Liver (tissue), 8 donors: ENCODE measurements at regions not wholly inside any gene's neighbourhood (a gene's known extent, or its start where the extent isn't known, plus 50 kb on each side); places are given as distances from the start of the nearest gene placed in this dataset.

Experiments used
- DNase-seq: peaks from one replicate; pipeline ENCODE4 v3.0.0-alpha.2; 2017; ENCODE audit warnings: low spot score
- H3K27ac ChIP-seq, 2 donors: one replicate each; pipeline ENCODE4 v1.7.0; 2013; ENCODE audit warnings: inconsistent platforms in 2 of 2, low read length in 2 of 2, control low read depth in 1 of 2, low read depth in 1 of 2, mild to moderate bottlenecking in 1 of 2
- H3K27me3 ChIP-seq, 4 donors: one replicate each; pipeline versions ENCODE4 v1.6.1 to v1.7.0; 2013; ENCODE audit warnings: low read length in 3 of 4, inconsistent platforms in 1 of 4, mild to moderate bottlenecking in 1 of 4, moderate library complexity in 1 of 4; ENCODE audit not compliant: control insufficient read depth in 4 of 4, insufficient read depth in 4 of 4
- H3K36me3 ChIP-seq, 4 donors: one replicate each; pipeline versions ENCODE4 v1.6.1 to v1.7.0; 2013; ENCODE audit warnings: low read length in 3 of 4, mild to moderate bottlenecking in 3 of 4, low read depth in 1 of 4, moderate library complexity in 1 of 4; ENCODE audit not compliant: control insufficient read depth in 4 of 4, insufficient read depth in 3 of 4
- H3K4me1 ChIP-seq, 4 donors: one replicate each; pipeline versions ENCODE4 v1.6.1 to v1.7.0; 2013; ENCODE audit warnings: low read length in 3 of 4, mild to moderate bottlenecking in 3 of 4, moderate library complexity in 1 of 4; ENCODE audit not compliant: control insufficient read depth in 4 of 4, insufficient read depth in 4 of 4
- H3K4me3 ChIP-seq, 3 donors: one replicate each; pipeline versions ENCODE4 v1.6.1 to v1.7.0; 2013; ENCODE audit warnings: low read length in 3 of 3, control low read depth in 1 of 3, low read depth in 1 of 3, mild to moderate bottlenecking in 1 of 3
- H3K9ac ChIP-seq, 2 donors: one replicate each; pipeline ENCODE4 v1.7.0; 2013; ENCODE audit warnings: low read length in 2 of 2, mild to moderate bottlenecking in 2 of 2, moderate library complexity in 2 of 2, control low read depth in 1 of 2, low read depth in 1 of 2
- H3K9me3 ChIP-seq, 4 donors: one replicate each; pipeline versions ENCODE4 v1.6.1 to v1.7.0; 2013; ENCODE audit warnings: low read length in 3 of 4; ENCODE audit not compliant: control insufficient read depth in 4 of 4
- CTCF ChIP-seq: fragments of 150-350 bp; IDR thresholded peaks from 2 replicates; pipeline ENCODE4 v1.5.1; 2017; ENCODE audit warnings: improper control_type of control experiment, low read depth, low read length; ENCODE audit not compliant: missing input control
- EGR1 ChIP-seq, 2 donors: IDR thresholded peaks; 2 replicates each; pipeline ENCODE4 v1.6.1; 2016 to 2018; ENCODE audit warnings: antibody characterized with exemption in 2 of 2, low read depth in 2 of 2
- FOXA2 ChIP-seq: IDR thresholded peaks from 2 replicates; pipeline ENCODE4 v1.6.1; 2016; ENCODE audit warnings: antibody characterized with exemption
- GABPA ChIP-seq, 2 donors: IDR thresholded peaks in 1 of 2; conservative IDR thresholded peaks in 1 of 2; 2 replicates each; pipeline ENCODE4 v1.6.1; 2016; ENCODE audit warnings: antibody characterized with exemption in 2 of 2, mild to moderate bottlenecking in 1 of 2, moderate library complexity in 1 of 2
- HNF4A ChIP-seq, 2 donors: conservative IDR thresholded peaks; 2 replicates each; pipeline ENCODE4 v1.6.1; 2016; ENCODE audit warnings: antibody characterized with exemption in 2 of 2, mild to moderate bottlenecking in 2 of 2
- HNF4G ChIP-seq: IDR thresholded peaks from 2 replicates; pipeline ENCODE4 v1.6.1; 2016; ENCODE audit warnings: antibody characterized with exemption
- JUND ChIP-seq, 2 donors: IDR thresholded peaks; 2 replicates each; pipeline ENCODE4 v1.6.1; 2016; ENCODE audit warnings: antibody characterized with exemption in 2 of 2
- MAX ChIP-seq: IDR thresholded peaks from 2 replicates; pipeline ENCODE4 v1.6.1; 2016; ENCODE audit warnings: antibody characterized with exemption
- NR2F2 ChIP-seq: IDR thresholded peaks from 2 replicates; pipeline ENCODE4 v1.6.1; 2016; ENCODE audit warnings: antibody characterized with exemption
- RAD21 ChIP-seq, 2 donors: IDR thresholded peaks; 2 replicates each; pipeline ENCODE4 v1.6.1; 2016; ENCODE audit warnings: antibody characterized with exemption in 2 of 2, mild to moderate bottlenecking in 2 of 2
- REST ChIP-seq: IDR thresholded peaks from 2 replicates; pipeline ENCODE4 v1.6.1; 2016; ENCODE audit warnings: antibody characterized with exemption, mild to moderate bottlenecking
- RXRA ChIP-seq, 2 donors: IDR thresholded peaks; 2 replicates each; pipeline ENCODE4 v1.6.1; 2017 to 2018; ENCODE audit warnings: antibody characterized with exemption in 2 of 2, mild to moderate bottlenecking in 1 of 2
- SP1 ChIP-seq: IDR thresholded peaks from 2 replicates; pipeline ENCODE4 v1.6.1; 2018; ENCODE audit warnings: antibody characterized with exemption, mild to moderate bottlenecking
- TAF1 ChIP-seq: conservative IDR thresholded peaks from 2 replicates; pipeline ENCODE4 v1.6.1; 2016; ENCODE audit warnings: antibody characterized with exemption, mild to moderate bottlenecking
- ZBTB33 ChIP-seq: IDR thresholded peaks from 2 replicates; pipeline ENCODE4 v1.6.1; 2016; ENCODE audit warnings: antibody characterized with exemption
- WGBS: extraction: QIAGEN DNeasy Blood & Tissue Kit; methylation state at CpG from one replicate; pipeline ENCODE4 v1.1.7; 2013; 5-methylcytosine and 5-hydroxymethylcytosine counted together
- donor health status: healthy.
- donor health status: healthy.
- donor health status: healthy.
- donor health status: healthy.
- donor health status: healthy.

- no peak for TF ChIP-seq TAF1
These were observed 156.4 kb upstream of the FOXF1 start (continued) for GRCh38 chr16:86353948-86354347.

DNA sequence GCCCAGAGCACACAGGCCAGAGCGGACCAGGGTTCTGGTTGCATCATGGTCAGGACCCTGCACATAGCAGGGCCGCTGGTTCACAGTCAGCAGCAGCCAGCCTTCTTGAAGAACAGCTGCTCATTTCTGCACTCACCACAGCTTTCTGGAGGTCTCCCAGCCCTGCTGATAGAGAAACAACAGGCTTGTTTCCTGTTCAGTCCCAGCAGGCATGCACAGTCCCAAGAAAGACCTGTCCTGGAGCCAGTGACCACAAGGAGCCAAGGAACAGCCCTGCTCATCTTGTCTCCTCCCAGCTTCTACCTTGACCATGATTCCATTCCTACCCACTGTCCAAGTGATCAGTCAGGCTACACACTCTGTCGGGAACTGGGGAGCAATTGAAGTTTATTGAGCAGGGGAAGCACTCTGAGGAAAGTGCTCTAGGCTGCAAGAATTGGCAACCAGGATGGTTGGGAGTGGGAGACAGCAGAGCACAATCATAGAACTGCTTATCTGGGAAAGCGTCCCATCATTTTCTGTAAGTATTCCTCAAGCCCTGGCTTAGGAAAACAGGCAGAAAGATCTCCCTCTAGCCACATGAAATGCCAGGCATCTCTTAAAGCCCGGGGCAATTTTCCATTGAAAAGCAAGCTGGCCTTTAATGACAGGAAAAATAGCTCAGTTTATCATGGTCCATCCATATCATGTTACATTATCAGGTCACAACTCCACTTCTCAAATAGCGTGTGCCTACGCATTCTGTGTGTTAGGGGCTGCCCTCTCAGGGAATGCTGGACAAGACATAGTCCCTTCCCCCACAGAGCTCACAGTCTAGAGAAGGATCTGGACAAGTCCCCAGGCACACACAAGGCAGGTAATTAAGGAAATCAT is 155.4 kb upstream of the FOXF1 start:
- H3K27ac ChIP-seq: no peak overlapping the region
- 53% methylated on average over 7 of the region's 7 CpGs for WGBS
- no peak for DNase-seq
- peaks cover 0 to 3% (median 1%) of the 10 kb centered on the region in 4 donors for H3K9me3 ChIP-seq
- no peak overlapping the region for H3K4me3 ChIP-seq
- no peak overlapping the region for H3K9ac ChIP-seq
- TF ChIP-seq RAD21 (IDR thresholded peaks at IDR 0.05): no peak
- TF ChIP-seq RXRA (IDR thresholded peaks at IDR 0.05): no peak
- TF ChIP-seq EGR1 (IDR thresholded peaks at IDR 0.05; ENCODE audit: low read depth in 2 of 2): no peak
- TF ChIP-seq GABPA (IDR thresholded peaks at IDR 0.05 in 1 of 2, conservative IDR thresholded peaks at IDR 0.05 in 1 of 2): no peak
- no peak for TF ChIP-seq REST
- TF ChIP-seq CTCF: no peak
- TF ChIP-seq MAX: no peak
- TF ChIP-seq HNF4G: no peak
- no peak for TF ChIP-seq HNF4A (conservative IDR thresholded peaks at IDR 0.05)
- TF ChIP-seq ZBTB33: no peak
- TF ChIP-seq NR2F2: no peak
- TF ChIP-seq TAF1: no peak
- TF ChIP-seq FOXA2: no peak
- TF ChIP-seq JUND (IDR thresholded peaks at IDR 0.05): no peak
- TF ChIP-seq SP1: no peak
- H3K4me1 ChIP-seq: no peaks in the 10 kb centered on the region
- no peaks in the 10 kb centered on the region for H3K36me3 ChIP-seq
- peaks cover 0 to 12% (median 0%) of the 10 kb centered on the region in 4 donors for H3K27me3 ChIP-seq
